Activated CD4-positive, alpha-beta T cell treated with anti-CD3 and anti-CD28 coated beads, Interleukin-2, amount 50 U/mL, for 48 hours (primary cell): ENCODE measurements at regions not wholly inside any gene's neighbourhood (a gene's known extent, or its start where the extent isn't known, plus 50 kb on each side); places are given as distances from the start of the nearest gene placed in this dataset.
"Not testable (repeated sequence)": the region's sequence is repeated elsewhere in the genome, so short reads cannot be mapped to it uniquely, and the experiment has no call there.

Source experiments
- DNase-seq, 2 experiments: peaks; one replicate each; pipeline ENCODE4 v3.0.0-alpha.2; 2020

DNA sequence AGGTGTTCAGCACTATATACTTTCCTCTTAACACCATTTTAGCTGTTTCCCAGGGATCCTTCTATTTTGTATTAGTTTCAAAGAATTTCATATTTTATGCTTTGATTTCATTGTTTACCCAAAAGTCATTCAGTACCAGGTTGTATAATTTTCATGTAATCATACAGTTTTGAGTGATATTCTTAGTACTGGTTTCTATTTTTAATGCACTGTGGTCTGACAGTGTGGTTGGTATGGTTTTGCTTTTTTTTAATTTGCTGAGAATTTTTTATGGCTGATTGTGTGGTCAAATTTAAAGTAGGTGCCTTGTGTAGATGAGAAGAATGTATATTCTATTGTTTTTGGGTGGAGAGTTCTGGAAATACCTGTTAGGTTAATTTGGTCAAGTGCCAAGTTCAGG is 323.4 kb upstream of the EPHA6 start:
- DNase-seq = no peak

GRCh38 chr3:96491868-96492267 is 322.5 kb upstream of the EPHA6 start:
- no peak for DNase-seq

- no peak for DNase-seq
These were observed 304.1 kb upstream of the EPHA6 start for GRCh38 chr3:96510334-96510733.

DNA sequence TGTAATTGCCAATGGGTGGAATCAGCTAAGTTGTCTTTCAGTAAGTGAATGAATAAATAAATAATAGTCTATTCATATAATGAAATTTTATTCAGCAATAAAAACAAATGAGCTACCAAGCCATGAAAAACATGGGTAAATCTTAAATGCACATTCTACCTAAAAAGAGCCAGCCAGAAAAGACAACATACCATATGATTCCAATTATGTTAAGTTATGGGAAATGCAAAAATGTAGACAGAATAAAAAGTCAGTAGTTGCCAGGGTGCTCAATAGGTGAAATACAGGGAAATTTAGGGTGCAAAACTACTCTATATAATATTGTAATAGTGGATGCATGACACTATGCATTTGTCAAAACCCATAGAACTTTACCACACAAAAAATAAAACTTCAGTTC is 277.2 kb upstream of the EPHA6 start:
- DNase-seq = no peak

GRCh38 chr3:96538186-96538585 is 276.2 kb upstream of the EPHA6 start:
- DNase-seq = no peak

GRCh38 chr3:96548073-96548472 is 266.3 kb upstream of the EPHA6 start:
- no peak for DNase-seq

GRCh38 chr3:96576935-96577334 is 237.5 kb upstream of the EPHA6 start:
- no peak for DNase-seq

DNA sequence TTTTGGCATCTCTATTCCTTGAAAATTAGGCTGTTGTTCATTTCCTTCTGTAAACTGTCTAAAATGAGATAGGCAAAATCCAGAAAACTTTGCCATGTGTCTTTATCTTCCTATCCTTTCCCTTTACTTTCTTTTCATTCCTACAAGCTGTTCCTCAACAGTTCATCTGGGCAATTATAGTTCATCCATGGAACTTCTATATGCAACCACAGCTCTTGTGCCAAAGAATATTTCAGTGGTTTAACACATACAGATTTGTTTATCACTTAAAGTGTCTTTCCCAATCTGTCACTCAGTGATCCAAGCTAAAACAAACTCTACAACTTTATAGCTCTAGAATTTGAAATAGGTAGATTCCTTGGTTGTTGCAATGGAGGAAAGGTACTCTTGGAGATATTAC is 230.3 kb upstream of the EPHA6 start:
- no peak for DNase-seq

DNA sequence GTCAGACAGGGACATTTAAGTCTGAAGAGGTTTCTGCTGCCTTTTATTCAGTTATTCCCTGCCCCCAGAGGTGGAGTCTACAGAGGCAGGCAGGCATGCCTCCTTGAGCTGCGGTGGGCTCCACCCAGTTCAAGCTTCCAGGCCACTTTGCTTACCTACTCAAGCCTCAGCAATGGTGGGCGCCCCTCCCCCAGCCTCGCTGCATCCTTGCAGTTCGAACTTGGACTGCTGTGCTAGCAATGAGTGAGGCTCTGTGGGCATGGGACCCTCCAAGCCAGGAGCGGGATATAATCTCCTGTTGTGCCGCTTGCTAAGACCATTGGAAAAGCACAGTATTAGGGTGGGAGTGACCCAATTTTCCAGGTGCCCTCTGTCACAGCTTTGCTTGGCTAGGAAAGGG is 207.5 kb upstream of the EPHA6 start:
- not testable (repeated sequence) for DNase-seq

DNA sequence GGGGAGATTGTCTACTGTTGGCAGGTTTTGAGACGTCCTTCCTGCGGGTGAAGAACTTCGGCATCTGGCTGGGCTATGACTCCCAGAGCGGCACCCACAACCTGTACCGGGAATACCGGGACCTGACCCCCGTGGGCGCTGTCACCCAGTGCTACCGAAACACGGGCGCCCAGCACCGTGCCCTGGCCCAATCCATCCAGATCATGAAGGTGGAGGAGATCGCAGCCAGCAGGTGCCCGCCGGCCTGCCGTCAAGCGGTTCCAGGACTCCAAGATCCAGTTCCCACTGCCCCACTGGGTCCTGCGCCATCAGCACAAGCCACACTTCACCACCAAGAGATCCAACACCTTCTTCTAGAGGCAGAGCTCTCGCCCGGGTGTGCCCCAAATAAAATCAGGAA is 194.9 kb upstream of the EPHA6 start:
- DNase-seq = peak; percentile 2 to 4

DNA sequence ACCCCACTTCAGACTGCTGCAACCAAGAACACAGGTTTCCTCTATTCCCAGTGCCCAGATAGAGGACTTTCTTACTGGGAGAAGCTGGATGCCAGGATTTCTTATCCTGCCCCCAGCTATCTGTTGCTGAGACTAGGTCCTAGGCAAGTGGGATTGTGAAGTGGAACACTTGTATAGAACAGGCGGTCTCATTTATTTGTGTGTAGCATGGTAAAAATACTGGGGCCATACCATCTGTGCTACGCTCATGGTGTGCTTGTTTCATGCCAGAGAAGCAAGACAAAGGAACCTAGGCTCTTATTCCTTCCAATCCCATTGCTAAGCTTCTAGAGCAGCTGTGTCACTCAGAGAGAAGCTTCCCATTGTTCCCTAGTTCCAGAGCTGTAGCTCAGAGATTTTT is 191.5 kb upstream of the EPHA6 start:
- no peak for DNase-seq

- no peak for DNase-seq
These were observed 183.3 kb upstream of the EPHA6 start for GRCh38 chr3:96631050-96631449.

GRCh38 chr3:96646596-96646995 is 167.8 kb upstream of the EPHA6 start:
- no peak for DNase-seq

- no peak for DNase-seq
These were observed 156.7 kb upstream of the EPHA6 start for GRCh38 chr3:96657710-96658109.

GRCh38 chr3:96671861-96672595 is 142.4 kb upstream of the EPHA6 start:
- DNase-seq = not testable (repeated sequence)

DNA sequence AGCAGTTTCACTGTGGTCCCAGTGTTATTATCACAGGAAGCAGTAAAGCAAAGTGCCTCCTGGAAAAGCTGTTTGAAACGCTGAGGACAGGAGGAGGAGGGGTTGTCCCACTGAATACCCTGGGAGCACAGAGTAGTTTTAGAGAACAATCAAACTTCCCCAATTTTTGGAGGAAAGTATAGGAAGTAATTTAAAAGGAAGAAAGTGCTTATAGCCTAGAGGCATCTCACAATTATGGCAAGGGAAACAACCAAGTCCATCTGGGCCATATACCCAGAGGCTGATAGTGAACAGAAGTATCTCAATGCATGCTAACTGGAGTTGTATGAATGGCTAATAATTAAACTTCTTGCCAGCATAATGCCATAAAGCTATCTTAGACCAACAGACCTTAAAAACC is 137.2 kb upstream of the EPHA6 start:
- no peak for DNase-seq

DNA sequence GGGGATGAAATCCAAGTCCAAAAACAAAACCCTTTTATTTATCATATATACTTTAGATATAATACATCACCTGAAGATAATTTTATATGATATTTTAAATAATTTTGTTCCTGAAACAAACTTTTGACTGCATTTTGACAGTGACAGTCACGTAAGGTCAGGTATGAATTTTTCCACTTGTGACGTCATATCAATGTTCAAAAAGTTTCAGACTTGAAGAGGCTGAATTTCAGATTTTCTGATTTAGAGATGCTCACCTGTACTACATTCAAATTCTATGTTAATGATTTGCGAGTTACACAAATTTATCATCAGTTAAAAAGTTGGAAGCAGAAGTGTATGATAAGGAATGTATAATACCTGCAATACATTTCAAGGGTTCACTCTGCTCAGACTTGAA is 136.1 kb upstream of the EPHA6 start:
- no peak for DNase-seq

DNA sequence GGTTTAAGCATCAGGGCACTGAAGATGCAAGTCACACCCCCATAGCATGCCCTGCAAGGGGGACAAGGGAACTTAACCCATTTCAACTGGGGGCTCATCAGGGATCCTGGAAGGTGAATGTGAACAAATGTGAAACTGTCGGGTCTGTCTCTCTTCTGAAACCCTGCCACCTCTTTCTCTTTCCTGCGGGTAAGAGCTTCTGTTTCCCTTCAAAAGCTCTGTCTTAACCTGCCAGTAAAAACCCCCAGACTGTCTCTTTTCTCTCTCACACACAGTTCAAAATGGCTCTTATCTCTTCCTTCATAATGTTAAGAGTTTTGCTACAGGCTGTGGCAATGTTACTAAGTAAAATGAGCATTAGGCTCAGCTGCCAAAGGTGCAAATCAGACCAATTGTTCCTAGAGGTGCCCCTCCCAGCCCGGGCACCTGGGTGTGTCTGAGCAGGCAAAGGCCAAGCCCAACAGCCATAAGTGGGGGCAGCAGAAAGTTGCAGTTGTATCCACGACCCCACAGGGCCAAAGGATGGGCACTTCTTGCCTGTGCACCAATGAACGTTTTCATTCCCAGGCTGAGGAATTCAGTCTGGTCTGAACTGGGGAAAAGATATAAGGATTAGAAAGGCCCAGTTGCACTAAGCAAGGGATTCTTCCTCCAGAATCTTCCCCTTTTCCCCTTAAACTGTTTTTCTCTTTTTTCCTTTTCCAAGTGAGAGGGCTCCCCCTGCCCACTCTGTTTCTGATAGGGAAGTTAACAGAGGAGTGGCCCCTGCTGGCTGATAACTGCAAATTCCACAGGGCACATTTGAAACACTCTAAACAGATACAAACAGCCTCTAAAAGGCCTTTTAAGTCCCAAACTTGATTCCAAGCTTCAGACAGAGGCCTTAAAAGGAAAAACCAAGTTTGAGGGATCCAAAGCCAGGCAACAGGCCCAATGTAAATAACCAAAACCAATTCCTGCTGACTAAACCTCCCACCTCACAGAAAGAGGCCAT is 113.8 kb upstream of the EPHA6 start:
- no peak for DNase-seq

DNA sequence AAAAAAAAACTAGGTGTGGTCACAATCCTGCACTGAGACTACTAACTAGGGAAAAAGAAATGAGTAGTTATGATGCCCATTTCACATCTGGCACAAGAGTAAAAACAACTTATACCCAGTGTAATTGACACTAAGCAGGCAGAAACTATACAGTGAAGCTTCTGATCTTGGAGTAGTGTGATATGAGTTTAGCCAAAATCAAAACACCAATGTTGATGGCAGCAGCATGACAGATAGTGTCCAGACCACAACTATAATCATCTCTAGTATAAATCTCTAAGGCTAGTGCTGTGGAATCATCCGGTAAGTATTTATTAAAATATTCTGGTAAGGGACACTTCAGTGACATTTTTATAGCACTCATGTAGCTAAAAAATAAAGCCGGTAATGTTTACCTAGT is 108.5 kb upstream of the EPHA6 start:
- DNase-seq = no peak

DNA sequence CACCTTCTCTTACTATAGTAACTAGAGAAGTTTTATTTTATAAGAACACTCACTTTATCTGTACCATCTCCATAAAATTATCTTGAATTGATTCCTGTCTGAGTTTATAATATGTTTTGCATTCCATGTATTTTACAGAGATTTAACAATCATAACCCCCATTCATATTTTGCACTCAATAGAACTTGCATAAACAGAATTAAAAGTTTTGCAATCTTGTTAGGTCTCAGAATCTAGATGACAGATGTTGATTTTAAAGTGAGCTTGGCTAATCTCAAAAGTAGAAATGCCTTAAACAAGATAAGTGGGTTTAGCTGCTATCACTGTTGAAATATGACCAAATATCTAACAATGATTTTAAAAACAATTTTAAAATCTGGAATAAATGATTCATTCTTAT is 107.9 kb upstream of the EPHA6 start:
- DNase-seq = no peak

GRCh38 chr3:96711816-96712215 is 102.6 kb upstream of the EPHA6 start:
- no peak for DNase-seq

GRCh38 chr3:96712792-96713191 is 101.6 kb upstream of the EPHA6 start:
- DNase-seq = no peak

- DNase-seq = no peak
These were observed 94.5 kb upstream of the EPHA6 start for GRCh38 chr3:96719921-96720320.

DNA sequence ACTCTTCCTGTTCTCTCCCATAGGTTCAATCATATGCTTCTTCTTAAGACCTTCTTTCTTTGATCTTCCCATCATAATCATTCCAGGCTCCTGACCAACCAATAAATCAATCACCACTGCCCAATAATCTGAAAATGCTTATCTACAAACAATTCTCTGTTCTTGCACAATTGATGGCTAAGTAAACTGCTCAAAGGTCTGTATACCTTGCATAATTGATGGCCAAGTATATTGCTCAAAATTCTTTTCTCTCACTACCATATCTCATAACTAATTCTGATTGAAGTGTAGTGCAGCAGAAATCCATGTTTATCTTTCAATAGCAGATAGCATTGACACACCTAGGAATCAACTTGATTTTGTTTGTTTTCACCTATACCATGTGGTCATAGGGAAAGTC is 83.4 kb upstream of the EPHA6 start:
- DNase-seq = no peak
